Activated CD8-positive, alpha-beta memory T cell treated with anti-CD3 and anti-CD28 coated beads, Interleukin-2, amount 10 ng/mL, durations not matched to agents 7 days and 5 days (primary cell): ENCODE measurements at regions not wholly inside any gene's neighbourhood (a gene's known extent, or its start where the extent isn't known, plus 50 kb on each side); places are given as distances from the start of the nearest gene placed in this dataset.

Experiments
- ATAC-seq: fragments of 150-1000 bp; cut with Tn5 transposase; one replicate; pipeline ENCODE4 v1.10.0; 2021; ENCODE audit warnings: moderate library complexity
- CTCF ChIA-PET: fragments of 350-600 bp; sonication (Branson Sonifier 250); formaldehyde crosslinking; loops from one replicate; lab custom pipeline; 2021; ENCODE audit warnings: antibody characterized with exemption; lab: Charles Lee
- DNase-seq: peaks from one replicate; pipeline ENCODE4 v3.0.0-alpha.2; 2020
- H3K27ac Mint-ChIP-seq: one replicate; pipeline ENCODE4 v1.8.0; 2021; ENCODE audit warnings: mild to moderate bottlenecking, mixed read lengths
- H3K27me3 Mint-ChIP-seq: one replicate; pipeline ENCODE4 v1.8.0; 2021; ENCODE audit warnings: mixed read lengths
- H3K36me3 Mint-ChIP-seq: one replicate; pipeline ENCODE4 v1.8.0; 2021; ENCODE audit warnings: mild to moderate bottlenecking, mixed read lengths
- H3K4me1 Mint-ChIP-seq: one replicate; pipeline ENCODE4 v1.8.0; 2021; ENCODE audit warnings: mixed read lengths
- H3K4me3 Mint-ChIP-seq: one replicate; pipeline ENCODE4 v1.8.0; 2021; ENCODE audit warnings: mild to moderate bottlenecking, moderate library complexity, mixed read lengths
- H3K9me3 Mint-ChIP-seq: one replicate; pipeline ENCODE4 v1.8.0; 2022; ENCODE audit warnings: low read depth, mixed read lengths

- H3K4me1 Mint-ChIP-seq = no peaks in the 10 kb centered on the region
- H3K27me3 Mint-ChIP-seq = peaks cover 12% of the 10 kb centered on the region
- CTCF ChIA-PET = no interaction called here
- no peak for ATAC-seq
- no peaks in the 10 kb centered on the region for H3K9me3 Mint-ChIP-seq
- H3K36me3 Mint-ChIP-seq = no peaks in the 10 kb centered on the region
- no peak for DNase-seq
- no peak overlapping the region for H3K4me3 Mint-ChIP-seq
- no peak overlapping the region for H3K27ac Mint-ChIP-seq
Measured at GRCh38 chr6:18335948-18336347, 51.2 kb upstream of the RNF144B start.

- Mint-ChIP-seq H3K4me1 (no peaks in the 10 kb centered on the region), H3K9me3 (no peaks in the 10 kb centered on the region), H3K27ac (no peak overlapping the region), H3K27me3 (peaks cover 12% of the 10 kb centered on the region), H3K36me3 (no peaks in the 10 kb centered on the region), H3K4me3 (no peak overlapping the region)
- ATAC-seq (no peak), DNase-seq (no peak)
- CTCF ChIA-PET = interaction anchor here (1.3 kb wide), 1 partner anchor 11 kb away, joined by 4 read pairs; no protein-coding TSS in a partner anchor
Measured at GRCh38 chr6:18334251-18334650, 52.9 kb upstream of the RNF144B start.

GRCh38 chr6:18330548-18331081 is 56.5 kb upstream of the RNF144B start:
- H3K4me3 Mint-ChIP-seq = no peak overlapping the region
- no peak for DNase-seq
- H3K36me3 Mint-ChIP-seq = no peaks in the 10 kb centered on the region
- H3K9me3 Mint-ChIP-seq = no peaks in the 10 kb centered on the region
- H3K27me3 Mint-ChIP-seq = peaks cover 5% of the 10 kb centered on the region
- CTCF ChIA-PET = no interaction called here
- no peak overlapping the region for H3K27ac Mint-ChIP-seq
- ATAC-seq = no peak
- H3K4me1 Mint-ChIP-seq = peaks cover 9% of the 10 kb centered on the region

GRCh38 chr6:18329776-18330175 is 57.4 kb upstream of the RNF144B start:
- Mint-ChIP-seq H3K36me3 (no peaks in the 10 kb centered on the region), H3K27ac (no peak overlapping the region), H3K27me3 (peaks cover 5% of the 10 kb centered on the region), H3K4me1 (peaks cover 9% of the 10 kb centered on the region), H3K9me3 (no peaks in the 10 kb centered on the region), H3K4me3 (no peak overlapping the region)
- CTCF ChIA-PET = interaction anchor here (1.0 kb wide), 1 partner anchor 173 kb away, joined by 3 read pairs; no protein-coding TSS in a partner anchor
- ATAC-seq (no peak), DNase-seq (no peak)

- Mint-ChIP-seq H3K36me3 (no peaks in the 10 kb centered on the region), H3K27ac (no peak overlapping the region), H3K4me1 (peaks cover 9% of the 10 kb centered on the region), H3K9me3 (no peaks in the 10 kb centered on the region), H3K4me3 (no peak overlapping the region), H3K27me3 (peaks cover 5% of the 10 kb centered on the region)
- DNase-seq (no peak), ATAC-seq (no peak)
- CTCF ChIA-PET = interaction anchor here (1.0 to 1.8 kb wide), 4 partner anchors 9 to 178 kb away, joined by 3 to 9 read pairs (median 3); no protein-coding TSS in a partner anchor
Measured at GRCh38 chr6:18328540-18328939, 58.6 kb upstream of the RNF144B start.

GRCh38 chr6:18328070-18328469 is 59.1 kb upstream of the RNF144B start:
- CTCF ChIA-PET = interaction anchor here (1.2 to 1.8 kb wide), 3 partner anchors 9 to 179 kb away, joined by 3 to 9 read pairs (median 3); no protein-coding TSS in a partner anchor
- ATAC-seq (no peak), DNase-seq (no peak)
- no peak overlapping the region for H3K27ac Mint-ChIP-seq
- no peaks in the 10 kb centered on the region for H3K36me3 Mint-ChIP-seq
- peaks cover 5% of the 10 kb centered on the region for H3K27me3 Mint-ChIP-seq
- H3K4me3 Mint-ChIP-seq = no peak overlapping the region
- no peaks in the 10 kb centered on the region for H3K9me3 Mint-ChIP-seq
- peaks cover 9% of the 10 kb centered on the region for H3K4me1 Mint-ChIP-seq

GRCh38 chr6:18327626-18328025 is 59.5 kb upstream of the RNF144B start:
- no peak for ATAC-seq
- Mint-ChIP-seq H3K9me3 (no peaks in the 10 kb centered on the region), H3K27me3 (peaks cover 4% of the 10 kb centered on the region), H3K36me3 (no peaks in the 10 kb centered on the region), H3K27ac (no peak overlapping the region), H3K4me1 (peaks cover 9% of the 10 kb centered on the region), H3K4me3 (no peak overlapping the region)
- CTCF ChIA-PET = interaction anchor here (1.2 to 1.8 kb wide), 3 partner anchors 10 to 179 kb away, joined by 3 to 9 read pairs (median 3); no protein-coding TSS in a partner anchor
- DNase-seq = no peak

GRCh38 chr6:18326980-18327379 is 60.2 kb upstream of the RNF144B start:
- CTCF ChIA-PET = interaction anchor here (1.8 kb wide), 1 partner anchor 176 kb away, joined by 9 read pairs; no protein-coding TSS in a partner anchor
- Mint-ChIP-seq H3K4me3 (no peak overlapping the region), H3K9me3 (no peaks in the 10 kb centered on the region), H3K4me1 (peaks cover 9% of the 10 kb centered on the region), H3K36me3 (no peaks in the 10 kb centered on the region), H3K27me3 (no peaks in the 10 kb centered on the region), H3K27ac (peak overlapping the region; percentile 1)
- DNase-seq (no peak), ATAC-seq (no peak)

- H3K9me3 Mint-ChIP-seq = no peaks in the 10 kb centered on the region
- DNase-seq (no peak), ATAC-seq (no peak)
- H3K4me3 Mint-ChIP-seq = no peak overlapping the region
- CTCF ChIA-PET = no interaction called here
- H3K27ac Mint-ChIP-seq = no peak overlapping the region
- peaks cover 9% of the 10 kb centered on the region for H3K4me1 Mint-ChIP-seq
- H3K36me3 Mint-ChIP-seq = no peaks in the 10 kb centered on the region
- peaks cover under 1% of the 10 kb centered on the region for H3K27me3 Mint-ChIP-seq
Measured at GRCh38 chr6:18326001-18326400, 61.1 kb upstream of the RNF144B start.

GRCh38 chr6:18324706-18325042 is 60.3 kb upstream of the DEK start:
- H3K4me3 Mint-ChIP-seq = no peak overlapping the region
- CTCF ChIA-PET = interaction anchor here (3.4 kb wide), 1 partner anchor 183 kb away, joined by 22 read pairs; no protein-coding TSS in a partner anchor
- no peak overlapping the region for H3K27ac Mint-ChIP-seq
- H3K36me3 Mint-ChIP-seq = no peaks in the 10 kb centered on the region
- ATAC-seq = no peak
- H3K9me3 Mint-ChIP-seq = no peaks in the 10 kb centered on the region
- H3K27me3 Mint-ChIP-seq = peaks cover 5% of the 10 kb centered on the region
- DNase-seq = no peak
- peaks cover 9% of the 10 kb centered on the region for H3K4me1 Mint-ChIP-seq

- Mint-ChIP-seq H3K27me3 (peaks cover 5% of the 10 kb centered on the region), H3K4me3 (no peak overlapping the region), H3K4me1 (peaks cover 9% of the 10 kb centered on the region), H3K36me3 (no peaks in the 10 kb centered on the region), H3K9me3 (no peaks in the 10 kb centered on the region), H3K27ac (no peak overlapping the region)
- DNase-seq (no peak), ATAC-seq (peak; percentile 57)
- CTCF ChIA-PET = interaction anchor here (0.7 to 3.4 kb wide), 16 partner anchors 10 to 793 kb away, joined by 3 to 22 read pairs (median 3); partner anchors contain the start of gene RNF144B
Measured at GRCh38 chr6:18323935-18324705, 59.8 kb upstream of the DEK start.

GRCh38 chr6:18317850-18318249 is 53.5 kb upstream of the DEK start:
- H3K9me3 Mint-ChIP-seq = no peaks in the 10 kb centered on the region
- peaks cover 21% of the 10 kb centered on the region for H3K27me3 Mint-ChIP-seq
- ATAC-seq (no peak), DNase-seq (no peak)
- H3K4me1 Mint-ChIP-seq = no peaks in the 10 kb centered on the region
- no peak overlapping the region for H3K27ac Mint-ChIP-seq
- H3K36me3 Mint-ChIP-seq = no peaks in the 10 kb centered on the region
- CTCF ChIA-PET = no interaction called here
- no peak overlapping the region for H3K4me3 Mint-ChIP-seq

GRCh38 chr6:18314317-18314997 is 50.1 kb upstream of the DEK start:
- DNase-seq = no peak
- CTCF ChIA-PET = no interaction called here
- Mint-ChIP-seq H3K9me3 (peaks cover 1% of the 10 kb centered on the region), H3K4me1 (no peaks in the 10 kb centered on the region), H3K27me3 (peaks cover 23% of the 10 kb centered on the region), H3K36me3 (no peaks in the 10 kb centered on the region), H3K27ac (no peak overlapping the region), H3K4me3 (no peak overlapping the region)
- ATAC-seq = no peak
